ENCODE measurements at regions not wholly inside any gene's neighbourhood (a gene's known extent, or its start where the extent isn't known, plus 50 kb on each side); places are given as distances from the start of the nearest gene placed in this dataset.

DNA sequence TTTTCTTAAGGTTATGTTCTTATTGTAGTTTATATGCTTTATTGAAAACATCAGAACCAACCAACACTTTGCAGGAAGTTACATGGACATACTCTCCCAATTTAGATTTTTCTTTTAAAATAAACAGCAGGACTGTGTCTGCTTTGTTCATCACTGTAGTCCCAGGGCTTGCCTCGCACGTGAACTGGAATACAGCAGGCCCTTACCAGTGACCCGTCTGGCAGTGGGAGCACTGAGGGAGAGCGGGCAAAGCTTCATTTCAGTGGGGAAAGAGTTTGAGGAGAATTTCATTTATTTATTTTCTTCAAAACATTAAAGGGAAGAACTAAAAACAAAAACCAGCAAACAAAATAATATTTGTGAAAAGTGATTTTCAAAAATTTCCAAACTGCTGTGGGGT is 230.8 kb downstream of the PAX1 start:
- 76% methylated on average over 4 of the region's 4 CpGs for WGBS
- Histone ChIP-seq H3K9ac (ENCODE audit: low read depth in 1 of 2, low read length in 2 of 2) (no peak overlapping the region), H3K9me3 (ENCODE audit: control insufficient read depth in 4 of 4, low read length in 3 of 4) (no peaks in the 10 kb centered on the region), H3K4me1 (ENCODE audit: control insufficient read depth in 4 of 4, insufficient read depth in 4 of 4, low read length in 3 of 4) (no peaks in the 10 kb centered on the region), H3K27me3 (ENCODE audit: control insufficient read depth in 4 of 4, insufficient read depth in 4 of 4, low read length in 3 of 4) (peaks cover 0 to 3% (median 2%) of the 10 kb centered on the region in 4 donors), H3K4me3 (ENCODE audit: low read depth in 1 of 3, low read length in 3 of 3) (no peak overlapping the region), H3K36me3 (ENCODE audit: control insufficient read depth in 4 of 4, insufficient read depth in 3 of 4, low read depth in 1 of 4, low read length in 3 of 4) (no peaks in the 10 kb centered on the region), H3K27ac (ENCODE audit: low read depth in 1 of 2, low read length in 2 of 2) (no peak overlapping the region)
- TF ChIP-seq, protein P1, sequence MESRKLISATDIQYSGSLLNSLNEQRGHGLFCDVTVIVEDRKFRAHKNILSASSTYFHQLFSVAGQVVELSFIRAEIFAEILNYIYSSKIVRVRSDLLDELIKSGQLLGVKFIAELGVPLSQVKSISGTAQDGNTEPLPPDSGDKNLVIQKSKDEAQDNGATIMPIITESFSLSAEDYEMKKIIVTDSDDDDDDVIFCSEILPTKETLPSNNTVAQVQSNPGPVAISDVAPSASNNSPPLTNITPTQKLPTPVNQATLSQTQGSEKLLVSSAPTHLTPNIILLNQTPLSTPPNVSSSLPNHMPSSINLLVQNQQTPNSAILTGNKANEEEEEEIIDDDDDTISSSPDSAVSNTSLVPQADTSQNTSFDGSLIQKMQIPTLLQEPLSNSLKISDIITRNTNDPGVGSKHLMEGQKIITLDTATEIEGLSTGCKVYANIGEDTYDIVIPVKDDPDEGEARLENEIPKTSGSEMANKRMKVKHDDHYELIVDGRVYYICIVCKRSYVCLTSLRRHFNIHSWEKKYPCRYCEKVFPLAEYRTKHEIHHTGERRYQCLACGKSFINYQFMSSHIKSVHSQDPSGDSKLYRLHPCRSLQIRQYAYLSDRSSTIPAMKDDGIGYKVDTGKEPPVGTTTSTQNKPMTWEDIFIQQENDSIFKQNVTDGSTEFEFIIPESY (IDR thresholded peaks at IDR 0.05) = no peak
- no peak for TF ChIP-seq HNF4A (conservative IDR thresholded peaks at IDR 0.05)
- no peak for TF ChIP-seq RAD21 (IDR thresholded peaks at IDR 0.05)
- TF ChIP-seq HNF4G (IDR thresholded peaks at IDR 0.05) = no peak
- TF ChIP-seq TAF1 (conservative IDR thresholded peaks at IDR 0.05) = no peak
- no peak for TF ChIP-seq FOXA2 (IDR thresholded peaks at IDR 0.05)
- no peak for TF ChIP-seq NR2F2 (IDR thresholded peaks at IDR 0.05)
- TF ChIP-seq GABPA (IDR thresholded peaks at IDR 0.05 in 1 of 2, conservative IDR thresholded peaks at IDR 0.05 in 1 of 2) = no peak
- no peak for TF ChIP-seq YY1 (IDR thresholded peaks at IDR 0.05)
- no peak for TF ChIP-seq RXRA (IDR thresholded peaks at IDR 0.05)
- no peak for TF ChIP-seq ATF3 (IDR thresholded peaks at IDR 0.05)
- no peak for DNase-seq (ENCODE audit: low spot score)

GRCh38 chr20:21933526-21933925 is 228.1 kb downstream of the PAX1 start:
- Histone ChIP-seq H3K9me3 (ENCODE audit: control insufficient read depth in 4 of 4, low read length in 3 of 4) (no peaks in the 10 kb centered on the region), H3K27me3 (ENCODE audit: control insufficient read depth in 4 of 4, insufficient read depth in 4 of 4, low read length in 3 of 4) (no peaks in the 10 kb centered on the region), H3K27ac (ENCODE audit: low read depth in 1 of 2, low read length in 2 of 2) (no peak overlapping the region), H3K9ac (ENCODE audit: low read depth in 1 of 2, low read length in 2 of 2) (no peak overlapping the region), H3K36me3 (ENCODE audit: control insufficient read depth in 4 of 4, insufficient read depth in 3 of 4, low read depth in 1 of 4, low read length in 3 of 4) (no peaks in the 10 kb centered on the region), H3K4me1 (ENCODE audit: control insufficient read depth in 4 of 4, insufficient read depth in 4 of 4, low read length in 3 of 4) (no peaks in the 10 kb centered on the region), H3K4me3 (ENCODE audit: low read depth in 1 of 3, low read length in 3 of 3) (no peak overlapping the region)
- DNase-seq (ENCODE audit: low spot score) = no peak
- WGBS = 81% methylated on average over 3 of the region's 3 CpGs
- TF ChIP-seq, protein P2, sequence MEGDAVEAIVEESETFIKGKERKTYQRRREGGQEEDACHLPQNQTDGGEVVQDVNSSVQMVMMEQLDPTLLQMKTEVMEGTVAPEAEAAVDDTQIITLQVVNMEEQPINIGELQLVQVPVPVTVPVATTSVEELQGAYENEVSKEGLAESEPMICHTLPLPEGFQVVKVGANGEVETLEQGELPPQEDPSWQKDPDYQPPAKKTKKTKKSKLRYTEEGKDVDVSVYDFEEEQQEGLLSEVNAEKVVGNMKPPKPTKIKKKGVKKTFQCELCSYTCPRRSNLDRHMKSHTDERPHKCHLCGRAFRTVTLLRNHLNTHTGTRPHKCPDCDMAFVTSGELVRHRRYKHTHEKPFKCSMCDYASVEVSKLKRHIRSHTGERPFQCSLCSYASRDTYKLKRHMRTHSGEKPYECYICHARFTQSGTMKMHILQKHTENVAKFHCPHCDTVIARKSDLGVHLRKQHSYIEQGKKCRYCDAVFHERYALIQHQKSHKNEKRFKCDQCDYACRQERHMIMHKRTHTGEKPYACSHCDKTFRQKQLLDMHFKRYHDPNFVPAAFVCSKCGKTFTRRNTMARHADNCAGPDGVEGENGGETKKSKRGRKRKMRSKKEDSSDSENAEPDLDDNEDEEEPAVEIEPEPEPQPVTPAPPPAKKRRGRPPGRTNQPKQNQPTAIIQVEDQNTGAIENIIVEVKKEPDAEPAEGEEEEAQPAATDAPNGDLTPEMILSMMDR (IDR thresholded peaks at IDR 0.05; ENCODE audit: low read depth, low read length, missing input control) = no peak
- TF ChIP-seq HNF4G (IDR thresholded peaks at IDR 0.05) (no peak), NR2F2 (IDR thresholded peaks at IDR 0.05) (no peak), TAF1 (conservative IDR thresholded peaks at IDR 0.05) (no peak), RXRA (IDR thresholded peaks at IDR 0.05) (no peak), YY1 (IDR thresholded peaks at IDR 0.05) (no peak), ATF3 (IDR thresholded peaks at IDR 0.05) (no peak), JUND (IDR thresholded peaks at IDR 0.05) (no peak), HNF4A (conservative IDR thresholded peaks at IDR 0.05) (no peak), SP1 (IDR thresholded peaks at IDR 0.05) (no peak), MAX (IDR thresholded peaks at IDR 0.05) (no peak), GABPA (IDR thresholded peaks at IDR 0.05 in 1 of 2, conservative IDR thresholded peaks at IDR 0.05 in 1 of 2) (no peak)

Measured in liver (tissue), 8 donors.